GM13976 (cell line): ENCODE measurements at regions not wholly inside any gene's neighbourhood (a gene's known extent, or its start where the extent isn't known, plus 50 kb on each side); places are given as distances from the start of the nearest gene placed in this dataset.

Source experiments
- DNase-seq: peaks from one replicate; pipeline ENCODE4 v3.0.0; 2012; ENCODE audit warnings: low spot score
- in situ Hi-C: fragments of 300-500 bp; cut with MboI; formaldehyde crosslinking; loops from one replicate; pipeline ENCODE4 v1.12.0; 2022; ENCODE audit warnings: low sequenced_read_pairs, mixed read lengths, inconsistent platforms; ENCODE audit not compliant: unreplicated experiment
- TF ChIP-seq, protein P1 (sequence below): IDR thresholded peaks from 2 replicates; pipeline ENCODE4 v1.5.1; 2012; ENCODE audit warnings: borderline replicate concordance, mild to moderate bottlenecking; ENCODE audit not compliant: insufficient read depth; ENCODE audit errors: extremely low read depth, missing control alignments, control extremely low read depth

DNA sequence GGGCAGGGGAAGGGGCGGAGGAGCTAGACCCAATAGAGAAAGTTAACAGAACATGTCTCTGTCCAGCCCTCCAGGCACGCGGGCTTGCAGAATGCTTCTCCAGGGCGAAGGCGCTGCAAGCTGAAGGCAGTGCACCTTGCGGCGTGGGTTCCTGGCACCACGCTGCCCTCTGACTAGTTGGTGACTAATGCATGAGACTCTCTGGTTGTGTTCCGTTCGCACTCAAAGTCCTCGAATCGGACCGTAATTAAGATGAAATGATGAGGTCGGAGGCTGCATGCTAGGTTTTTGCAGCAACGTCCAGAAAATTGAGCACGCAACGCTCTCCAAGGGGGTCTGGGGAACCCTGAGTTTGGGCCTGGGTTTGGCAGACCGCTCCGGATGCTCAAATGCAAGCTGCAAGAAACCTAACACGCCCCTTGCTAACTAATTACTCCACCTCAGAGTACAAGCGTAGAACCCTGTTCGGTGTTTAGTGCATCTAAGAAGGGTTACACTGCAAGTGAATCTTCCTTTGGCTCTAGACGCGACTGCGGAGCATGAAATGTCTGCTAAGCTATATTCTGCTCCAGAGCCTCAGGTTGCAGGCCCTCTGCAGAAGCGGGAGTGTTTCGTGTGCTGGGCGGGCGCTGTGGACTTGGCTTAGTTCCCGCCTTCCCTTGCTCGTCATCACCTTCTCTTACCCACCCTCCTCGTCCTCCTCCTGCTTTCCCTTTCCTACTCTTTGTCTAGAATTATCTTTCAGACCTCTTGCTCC lies 57.1 kb upstream of the NKAP start:
- in situ Hi-C loops, result no loop called here
- DNase-seq, result no peak
- TF ChIP-seq, protein P1, sequence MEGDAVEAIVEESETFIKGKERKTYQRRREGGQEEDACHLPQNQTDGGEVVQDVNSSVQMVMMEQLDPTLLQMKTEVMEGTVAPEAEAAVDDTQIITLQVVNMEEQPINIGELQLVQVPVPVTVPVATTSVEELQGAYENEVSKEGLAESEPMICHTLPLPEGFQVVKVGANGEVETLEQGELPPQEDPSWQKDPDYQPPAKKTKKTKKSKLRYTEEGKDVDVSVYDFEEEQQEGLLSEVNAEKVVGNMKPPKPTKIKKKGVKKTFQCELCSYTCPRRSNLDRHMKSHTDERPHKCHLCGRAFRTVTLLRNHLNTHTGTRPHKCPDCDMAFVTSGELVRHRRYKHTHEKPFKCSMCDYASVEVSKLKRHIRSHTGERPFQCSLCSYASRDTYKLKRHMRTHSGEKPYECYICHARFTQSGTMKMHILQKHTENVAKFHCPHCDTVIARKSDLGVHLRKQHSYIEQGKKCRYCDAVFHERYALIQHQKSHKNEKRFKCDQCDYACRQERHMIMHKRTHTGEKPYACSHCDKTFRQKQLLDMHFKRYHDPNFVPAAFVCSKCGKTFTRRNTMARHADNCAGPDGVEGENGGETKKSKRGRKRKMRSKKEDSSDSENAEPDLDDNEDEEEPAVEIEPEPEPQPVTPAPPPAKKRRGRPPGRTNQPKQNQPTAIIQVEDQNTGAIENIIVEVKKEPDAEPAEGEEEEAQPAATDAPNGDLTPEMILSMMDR, result no peak

DNA sequence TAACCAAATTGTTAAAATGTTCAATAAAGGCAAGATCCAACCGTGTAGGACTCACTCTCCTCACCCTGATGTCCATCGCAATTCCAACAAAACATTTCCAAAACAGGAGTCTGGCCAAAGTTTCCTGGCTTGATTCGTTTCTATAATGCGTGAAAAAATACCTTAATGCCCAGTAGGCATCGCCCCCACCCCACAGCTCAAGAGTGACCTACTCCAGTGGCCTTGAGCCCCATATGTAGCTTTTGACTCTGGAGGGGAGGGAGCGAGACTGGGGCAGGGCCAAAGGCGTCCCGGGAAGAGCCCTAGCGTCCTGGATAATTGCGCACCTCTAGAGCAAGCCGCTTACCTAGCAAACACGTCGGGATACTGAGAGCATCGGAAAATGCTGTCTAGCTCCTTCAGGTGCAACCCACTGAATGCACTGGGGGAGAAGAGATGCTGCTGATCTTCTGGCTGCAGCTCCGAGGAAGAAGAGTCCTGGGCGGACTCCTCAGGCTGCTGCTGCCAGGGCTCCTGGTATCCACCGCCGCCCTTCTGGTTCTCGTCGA lies 55.6 kb upstream of the NKAP start:
- in situ Hi-C loops, result loop anchor here (25.0 kb wide), 1 partner anchor 138 kb away; no protein-coding TSS in a partner anchor
- TF ChIP-seq, protein P1, result no peak
- DNase-seq, result no peak

DNA sequence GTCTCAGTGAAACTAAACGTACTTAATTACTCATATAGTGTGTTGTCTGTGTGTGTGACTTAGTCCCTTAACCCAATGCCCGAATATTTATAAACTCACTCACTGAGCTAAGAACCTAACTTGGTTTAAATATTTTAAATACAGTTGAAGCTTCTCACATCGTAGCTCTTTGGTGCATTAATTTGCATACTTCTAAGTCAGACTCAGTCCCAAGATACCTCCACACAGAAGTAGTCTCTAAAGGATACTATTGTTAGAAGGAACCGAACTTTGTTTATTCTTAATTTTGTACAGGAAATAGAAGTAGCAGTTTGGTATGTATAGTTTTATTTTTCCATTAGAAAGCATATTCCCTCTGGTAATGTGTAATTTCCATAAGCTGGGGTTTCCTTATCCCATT lies 54.0 kb upstream of the NKAP start:
- DNase-seq, result no peak
- in situ Hi-C loops, result loop anchor here (25.0 kb wide), 1 partner anchor 140 kb away; no protein-coding TSS in a partner anchor
- TF ChIP-seq, protein P1, result no peak

DNA sequence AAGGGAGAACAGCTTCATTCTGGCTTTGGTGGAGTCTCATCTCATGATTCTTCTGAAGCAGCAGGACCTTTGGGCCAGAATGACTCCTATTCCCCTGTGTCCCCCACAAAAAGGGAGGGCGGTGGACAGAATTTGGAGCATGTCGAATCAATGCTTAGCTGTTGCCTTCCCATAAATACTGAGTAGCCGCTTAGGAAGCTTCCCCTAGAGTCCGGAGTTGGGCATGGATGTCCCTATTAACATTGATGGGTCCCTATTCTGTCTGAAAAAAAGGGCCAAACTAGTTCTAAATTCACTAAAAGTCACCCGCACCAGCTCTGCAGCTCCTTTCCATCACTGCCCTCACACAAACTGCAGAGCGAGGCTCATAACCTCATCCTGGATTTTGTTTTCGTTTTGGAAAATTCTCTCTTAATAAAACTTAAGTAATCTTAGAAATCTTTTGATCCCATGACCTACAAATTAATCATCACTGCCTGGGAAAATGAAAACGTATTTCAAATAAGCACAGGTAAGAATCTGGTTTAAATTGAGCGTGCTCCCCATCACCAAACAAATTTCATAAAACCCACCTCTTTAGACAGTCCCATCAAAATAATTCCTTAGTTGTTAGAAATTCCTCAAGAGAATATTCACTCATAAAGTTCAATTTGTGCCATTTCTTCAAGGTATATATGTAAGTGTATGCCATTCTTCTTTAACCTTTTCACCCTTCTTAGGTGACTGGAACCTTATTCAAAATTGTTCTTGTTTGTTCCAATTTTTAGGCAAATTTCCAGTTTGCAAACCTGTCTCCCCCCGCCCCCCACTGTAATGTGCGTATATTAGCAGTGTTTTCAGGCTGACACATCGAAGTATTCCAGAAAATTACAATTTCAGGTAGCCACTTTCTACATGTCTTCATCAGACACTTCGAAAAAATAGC lies 53.3 kb upstream of the NKAP start:
- TF ChIP-seq, protein P1, result no peak
- in situ Hi-C loops, result loop anchor here (25.0 kb wide), 1 partner anchor 140 kb away; no protein-coding TSS in a partner anchor
- DNase-seq, result no peak

DNA sequence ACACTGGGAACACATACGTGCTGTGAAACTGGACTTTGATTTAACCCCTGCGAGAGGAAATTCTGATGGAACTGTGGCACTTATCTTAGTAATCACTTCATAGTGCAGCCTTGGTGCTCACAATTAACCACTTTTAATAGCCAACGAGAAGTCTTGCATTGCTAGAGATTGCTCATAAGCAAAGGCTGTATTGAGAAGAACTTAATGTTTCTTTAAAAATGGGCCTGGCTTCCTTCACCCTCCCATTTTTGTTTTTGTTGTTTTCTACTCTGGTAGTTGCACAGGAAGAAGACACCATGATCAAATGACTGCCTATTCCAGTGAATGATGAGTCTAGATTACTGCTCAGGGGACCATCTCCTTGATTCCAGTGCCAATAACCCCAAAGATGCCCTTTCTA lies 52.5 kb upstream of the NKAP start:
- TF ChIP-seq, protein P1, result no peak
- in situ Hi-C loops, result loop anchor here (25.0 kb wide), 1 partner anchor 141 kb away; no protein-coding TSS in a partner anchor
- DNase-seq, result no peak
